Neural progenitor cell (in vitro differentiated cells): ENCODE measurements at regions not wholly inside any gene's neighbourhood (a gene's known extent, or its start where the extent isn't known, plus 50 kb on each side); places are given as distances from the start of the nearest gene placed in this dataset.

Source experiments
- EZH2 ChIP-seq: fragments of 200-600 bp; sonication (generic); IDR thresholded peaks from 2 replicates; pipeline ENCODE4 v1.6.1; 2017; ENCODE audit warnings: antibody characterized with exemption, mild to moderate bottlenecking, moderate library complexity
- TF ChIP-seq, protein P1 (sequence below): fragments of 200-600 bp; sonication (generic); IDR thresholded peaks from 2 replicates; pipeline ENCODE4 v1.5.1; 2017; ENCODE audit warnings: antibody characterized with exemption, mild to moderate bottlenecking

DNA sequence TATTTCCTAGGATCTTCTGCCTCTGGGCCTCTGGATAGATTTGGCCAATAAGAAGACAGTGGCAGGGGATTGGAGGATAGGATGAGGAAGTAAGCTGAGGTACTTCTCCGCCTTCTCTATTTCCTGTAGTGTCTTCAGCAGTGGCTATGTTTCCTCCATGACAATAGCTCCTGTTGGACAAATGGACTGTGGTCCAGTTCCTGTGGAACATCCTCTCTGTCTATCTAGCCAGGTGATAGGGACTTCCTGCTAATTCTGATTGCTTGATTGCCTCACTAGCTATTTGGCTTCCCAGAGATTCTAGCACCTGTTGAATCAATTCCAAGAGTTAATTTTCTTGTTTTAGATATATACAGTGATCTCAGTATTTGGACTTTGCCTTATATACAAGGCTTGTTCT is 456.2 kb upstream of the NECTIN3 start:
- TF ChIP-seq, protein P1, sequence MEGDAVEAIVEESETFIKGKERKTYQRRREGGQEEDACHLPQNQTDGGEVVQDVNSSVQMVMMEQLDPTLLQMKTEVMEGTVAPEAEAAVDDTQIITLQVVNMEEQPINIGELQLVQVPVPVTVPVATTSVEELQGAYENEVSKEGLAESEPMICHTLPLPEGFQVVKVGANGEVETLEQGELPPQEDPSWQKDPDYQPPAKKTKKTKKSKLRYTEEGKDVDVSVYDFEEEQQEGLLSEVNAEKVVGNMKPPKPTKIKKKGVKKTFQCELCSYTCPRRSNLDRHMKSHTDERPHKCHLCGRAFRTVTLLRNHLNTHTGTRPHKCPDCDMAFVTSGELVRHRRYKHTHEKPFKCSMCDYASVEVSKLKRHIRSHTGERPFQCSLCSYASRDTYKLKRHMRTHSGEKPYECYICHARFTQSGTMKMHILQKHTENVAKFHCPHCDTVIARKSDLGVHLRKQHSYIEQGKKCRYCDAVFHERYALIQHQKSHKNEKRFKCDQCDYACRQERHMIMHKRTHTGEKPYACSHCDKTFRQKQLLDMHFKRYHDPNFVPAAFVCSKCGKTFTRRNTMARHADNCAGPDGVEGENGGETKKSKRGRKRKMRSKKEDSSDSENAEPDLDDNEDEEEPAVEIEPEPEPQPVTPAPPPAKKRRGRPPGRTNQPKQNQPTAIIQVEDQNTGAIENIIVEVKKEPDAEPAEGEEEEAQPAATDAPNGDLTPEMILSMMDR: no peak
- no peak for TF ChIP-seq EZH2
